DMS53 treated with DMSO at 0.1 percent for 48 hours (cell line): ENCODE measurements at regions not wholly inside any gene's neighbourhood (a gene's known extent, or its start where the extent isn't known, plus 50 kb on each side); places are given as distances from the start of the nearest gene placed in this dataset.

Source experiments
- DNase-seq: peaks from one replicate; lab custom pipeline; 2025; ENCODE audit not compliant: unreplicated experiment; lab: John Stamatoyannopoulos, UW

- DNase-seq = no peak
Observed at GRCh38 chr17:77320485-77321256, 179.9 kb downstream of the SEC14L1 start.

- no peak for DNase-seq
Observed at GRCh38 chr17:77321649-77322513, 181.1 kb downstream of the SEC14L1 start.

DNA sequence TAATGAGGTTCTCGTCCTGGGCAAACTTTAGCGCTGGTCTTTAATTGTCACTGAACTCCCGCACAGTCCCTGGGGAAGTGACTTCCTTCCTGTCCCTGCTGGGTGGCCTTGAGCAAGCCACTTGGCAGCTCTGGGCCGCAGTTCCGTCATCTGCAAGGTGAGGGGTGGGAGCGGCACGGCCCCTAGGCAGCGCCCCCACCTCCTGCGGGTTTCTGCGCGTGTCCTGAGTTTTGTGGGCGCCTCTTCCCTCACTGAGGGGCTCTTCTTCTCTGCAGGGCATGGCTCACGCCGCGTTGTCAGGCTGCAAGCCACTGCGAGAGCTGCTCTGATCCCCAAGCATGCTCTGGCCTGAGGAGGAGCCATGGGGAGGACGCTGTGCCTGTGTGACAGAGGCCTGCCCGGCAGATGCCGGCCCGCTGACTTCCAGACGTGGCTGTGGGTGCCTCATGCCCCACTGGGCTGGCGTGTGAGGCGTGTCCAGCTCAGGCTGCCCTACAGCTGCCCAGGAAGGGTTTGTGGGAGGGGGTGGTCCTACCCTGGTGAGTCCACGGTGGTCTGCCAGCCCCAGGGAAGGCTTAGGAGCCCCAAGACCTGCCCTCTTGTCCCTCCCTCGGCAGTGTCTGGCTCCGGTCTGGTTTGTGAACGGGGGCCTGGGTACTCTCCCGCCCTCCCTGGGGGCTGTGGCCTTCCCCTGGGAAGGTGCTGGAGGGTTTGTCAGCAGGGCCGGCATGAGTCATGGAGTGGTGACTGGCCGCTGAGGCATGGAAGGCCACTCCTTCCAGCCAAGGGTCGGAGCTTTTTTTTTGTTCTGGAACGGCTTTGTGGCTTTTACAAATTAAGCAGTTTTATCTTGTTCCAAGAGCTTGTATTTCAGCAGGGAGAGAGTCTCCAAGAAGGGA lies 182.0 kb downstream of the SEC14L1 start:
- no peak for DNase-seq

GRCh38 chr17:77323413-77324171 lies 182.8 kb downstream of the SEC14L1 start:
- no peak for DNase-seq

DNA sequence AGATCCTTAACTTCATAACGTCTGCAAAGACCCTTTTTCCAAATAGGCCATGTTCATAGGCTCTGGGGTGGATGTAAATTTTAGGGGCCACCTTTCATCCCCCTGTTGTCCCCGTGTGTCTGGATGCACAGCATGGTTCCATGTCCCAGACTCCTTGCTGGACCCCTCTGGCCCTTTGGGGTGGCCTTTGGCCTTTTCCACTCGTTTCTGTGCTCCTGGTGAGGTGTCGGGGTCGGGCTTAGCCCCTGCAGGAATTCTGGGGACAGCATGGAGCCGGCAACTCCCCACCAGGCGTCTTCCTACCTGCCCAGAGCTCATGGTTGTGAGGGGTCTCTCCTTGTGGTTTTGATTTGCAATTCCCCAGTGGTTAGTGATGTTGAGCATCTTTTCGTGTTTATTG lies 183.5 kb downstream of the SEC14L1 start:
- no peak for DNase-seq

GRCh38 chr17:77325577-77326075 lies 184.9 kb downstream of the SEC14L1 start:
- DNase-seq = no peak

DNA sequence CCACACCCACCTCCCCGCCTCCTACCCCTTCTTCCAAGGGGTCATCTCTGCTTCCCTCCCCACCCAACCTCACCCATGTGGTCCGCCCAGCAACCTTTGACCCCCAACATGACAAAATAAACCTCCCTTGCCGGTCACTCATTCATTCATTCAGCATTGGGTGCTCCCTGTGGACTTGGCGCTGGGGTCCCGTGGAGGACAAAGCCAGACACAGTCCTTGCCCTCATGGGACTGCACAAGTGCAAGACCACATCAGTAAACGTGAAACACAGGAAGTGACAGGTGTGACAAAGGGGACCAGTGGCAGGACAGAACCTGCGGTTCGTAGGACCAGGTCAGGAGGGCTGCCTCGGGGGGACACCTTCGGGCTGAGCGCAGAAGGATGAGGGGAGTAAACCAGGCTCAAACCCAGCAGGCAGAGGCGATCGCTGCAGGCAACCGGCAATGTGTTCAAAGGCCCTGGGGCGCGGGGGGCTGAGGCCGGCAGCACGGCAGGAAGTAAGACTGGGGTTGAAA lies 185.4 kb downstream of the SEC14L1 start:
- no peak for DNase-seq

- no peak for DNase-seq
Observed at GRCh38 chr17:77326636-77327035, 185.9 kb downstream of the SEC14L1 start.

DNA sequence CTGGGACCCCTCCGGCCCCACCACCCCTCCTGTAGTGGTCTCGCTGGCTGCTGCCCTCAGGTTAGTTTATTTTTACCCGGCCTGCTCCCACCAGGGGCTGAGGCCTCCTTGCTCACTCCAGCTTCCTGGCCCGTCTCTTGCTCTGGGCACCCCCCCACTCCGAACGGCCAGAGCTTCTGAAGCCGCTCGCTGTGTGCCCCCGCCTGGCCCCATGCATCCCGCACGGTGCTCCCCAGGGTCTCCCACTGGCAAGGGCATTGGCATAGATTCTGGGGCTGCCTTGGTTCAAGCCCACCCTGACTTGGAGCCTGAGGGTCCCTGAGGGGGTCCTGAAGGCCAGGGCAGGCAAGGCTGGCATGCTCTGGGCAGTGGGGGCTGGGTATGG lies 186.4 kb downstream of the SEC14L1 start:
- DNase-seq = no peak

DNA sequence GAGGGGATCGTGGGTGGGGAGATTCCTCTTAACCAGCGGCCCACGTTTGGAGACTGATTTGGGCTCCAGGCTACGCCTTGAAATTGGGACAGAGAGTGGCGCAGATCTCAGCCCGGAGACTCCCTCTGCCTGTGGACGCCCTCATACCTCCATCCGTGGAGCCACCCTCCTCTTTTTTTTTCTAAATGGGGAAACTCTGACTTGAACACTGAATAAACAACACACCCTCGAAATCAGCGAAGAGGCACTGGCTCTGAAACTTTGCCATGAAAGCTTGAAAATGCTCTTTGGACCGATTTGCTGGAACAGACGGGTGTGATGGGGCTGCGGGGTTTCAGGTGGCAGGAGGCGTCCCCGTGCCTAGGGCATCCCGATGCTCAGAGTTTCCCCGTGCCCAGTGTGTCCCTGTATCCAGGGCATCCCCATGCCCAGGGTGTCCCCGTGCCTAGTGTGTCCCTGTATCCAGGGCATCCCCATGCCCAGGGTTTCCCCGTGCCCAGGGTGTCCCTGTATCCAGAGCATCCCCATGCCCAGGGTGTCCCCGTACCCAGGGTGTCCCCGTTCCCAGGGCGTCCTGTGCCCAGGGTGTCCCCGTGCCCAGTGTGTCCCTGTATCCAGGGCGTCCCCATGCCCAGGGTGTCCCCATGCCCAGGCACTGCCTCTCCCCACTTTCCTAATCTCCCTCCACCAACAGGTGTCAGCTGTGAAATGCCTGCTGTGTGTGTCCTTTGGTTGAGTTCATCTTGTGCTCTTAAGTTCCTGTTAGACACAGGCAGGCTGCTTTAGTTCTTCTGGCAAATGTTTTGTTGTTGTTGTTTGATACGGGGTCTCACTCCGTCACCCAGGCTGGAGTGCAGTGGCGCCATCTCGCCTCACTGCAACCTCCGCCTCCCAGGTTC lies 187.0 kb downstream of the SEC14L1 start:
- no peak for DNase-seq

GRCh38 chr17:77328823-77329740 lies 188.3 kb downstream of the SEC14L1 start:
- DNase-seq = no peak

DNA sequence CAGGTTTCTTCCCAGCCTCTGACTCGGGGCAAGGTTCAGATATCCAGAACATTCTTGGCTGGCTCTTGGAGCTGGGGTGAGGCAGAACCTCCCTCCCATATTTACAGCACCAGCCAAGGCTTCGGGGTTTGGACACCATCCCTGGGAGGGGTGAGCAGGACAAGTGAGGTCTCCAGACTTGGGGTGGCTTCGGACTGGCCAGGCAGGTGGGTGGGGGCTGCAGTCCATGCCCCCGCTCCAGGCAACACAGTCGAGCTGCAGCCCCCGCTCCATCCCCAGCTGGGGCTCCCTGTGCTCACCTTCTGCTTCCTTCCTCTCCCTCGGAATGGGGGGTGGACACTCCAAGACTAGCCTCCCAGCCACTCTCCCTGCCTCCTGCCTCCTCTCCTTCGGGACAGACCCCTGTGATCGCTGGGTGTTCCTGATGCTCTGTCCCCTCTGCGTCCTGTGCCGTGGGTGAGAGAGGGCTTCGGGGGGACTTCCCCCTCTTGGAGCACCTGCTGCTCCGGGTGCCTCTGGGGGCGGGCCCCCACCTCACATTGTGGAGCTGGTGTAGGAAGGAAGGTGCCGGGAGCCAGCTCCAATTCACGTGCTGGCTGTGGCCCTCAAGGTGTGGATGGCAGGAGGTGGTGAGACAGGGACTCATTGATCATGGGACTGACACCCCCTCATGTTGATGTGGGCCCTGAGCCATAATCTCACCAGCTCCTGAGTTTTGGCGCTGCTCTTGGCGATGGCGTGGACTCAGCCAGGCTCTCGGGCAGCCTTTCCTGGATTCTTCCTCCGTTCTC lies 189.2 kb downstream of the SEC14L1 start:
- DNase-seq = no peak

- DNase-seq = no peak
Observed at GRCh38 chr17:77330602-77331081, 189.9 kb downstream of the SEC14L1 start.

- peak; percentile 71 for DNase-seq
Observed at GRCh38 chr17:77331301-77331864, 190.6 kb downstream of the SEC14L1 start.

DNA sequence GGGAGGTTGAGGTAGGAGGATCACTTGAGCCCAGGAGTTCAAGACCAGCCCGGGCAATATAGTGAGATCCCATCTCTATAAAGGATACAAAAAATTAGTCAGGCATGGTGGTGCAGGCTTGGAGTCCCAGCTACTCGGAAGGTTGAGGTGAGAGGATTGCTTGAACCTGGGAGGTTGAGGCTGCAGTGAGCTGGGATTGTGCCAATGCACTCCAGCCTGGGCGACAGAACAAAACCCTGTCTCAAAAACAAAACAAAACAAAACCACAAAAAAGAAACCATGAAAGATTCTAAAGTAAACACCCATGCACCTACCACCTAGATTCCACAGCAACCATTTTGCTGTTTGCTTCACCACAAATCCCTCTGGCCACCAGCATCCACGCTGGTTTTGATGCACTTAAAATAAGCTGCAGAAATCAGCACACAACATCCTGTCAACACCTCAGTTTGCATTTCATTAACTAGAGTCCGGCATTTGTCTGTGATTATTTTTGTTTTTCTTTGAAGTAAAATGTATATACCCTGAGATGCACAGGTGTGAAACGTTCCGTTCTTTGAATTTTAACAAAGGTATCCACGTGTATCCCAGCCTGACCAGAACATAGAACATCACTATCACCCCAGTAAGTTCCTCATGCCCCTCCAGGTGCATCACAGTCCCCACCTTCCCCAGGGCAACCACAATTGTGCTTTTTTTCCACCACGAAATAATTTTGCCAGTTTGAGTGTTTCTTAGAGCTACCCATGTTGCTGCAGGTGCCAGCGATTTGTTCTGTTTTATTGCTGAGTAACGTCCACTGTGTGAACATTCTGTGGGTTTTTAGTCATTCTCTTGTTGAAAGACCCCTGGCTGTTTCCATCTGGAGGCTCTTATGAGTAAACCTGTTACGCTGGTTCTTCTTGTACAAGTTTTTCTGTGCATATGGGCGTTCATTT lies 191.5 kb downstream of the SEC14L1 start:
- DNase-seq = no peak
